ENCODE measurements at regions not wholly inside any gene's neighbourhood (a gene's known extent, or its start where the extent isn't known, plus 50 kb on each side); places are given as distances from the start of the nearest gene placed in this dataset.

GRCh38 chr16:25344006-25344405 lies 86.4 kb upstream of the ZKSCAN2 start:
- Histone ChIP-seq H3K9me3 (no peaks in the 10 kb centered on the region; the same call in 1 of the 2 replicates), H3K4me3 (ENCODE audit: low read depth, low read length) (no peak overlapping the region), H3K4me1 (no peaks in the 10 kb centered on the region), H3K36me3 (no peaks in the 10 kb centered on the region), H3K27me3 (no peaks in the 10 kb centered on the region)
- TF ChIP-seq CTCF (IDR thresholded peaks at IDR 0.05; ENCODE audit: low read depth, low read length) = no peak
- no peak for DNase-seq

DNA sequence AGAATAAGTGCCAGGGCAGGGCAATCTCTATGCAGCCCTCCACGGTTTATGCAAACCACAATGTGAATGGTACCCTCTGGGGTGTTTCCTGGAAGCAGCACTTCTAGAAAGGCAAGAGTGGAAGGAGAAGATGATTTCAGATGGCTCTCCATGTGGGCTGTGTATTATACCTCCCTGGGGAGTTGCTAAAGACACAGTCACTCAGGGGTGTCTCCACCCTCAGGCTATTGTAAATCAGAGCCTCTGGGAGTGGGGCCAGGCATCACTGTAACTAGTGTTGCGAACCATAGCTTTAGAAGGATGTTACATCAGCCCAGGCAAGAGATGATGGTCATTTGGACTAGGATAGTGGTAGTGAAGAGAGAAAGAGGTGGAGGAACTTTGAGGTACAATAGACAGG lies 83.3 kb upstream of the ZKSCAN2 start:
- no peak for DNase-seq
- Histone ChIP-seq H3K4me1 (no peaks in the 10 kb centered on the region), H3K4me3 (ENCODE audit: low read depth, low read length) (no peak overlapping the region), H3K36me3 (no peaks in the 10 kb centered on the region), H3K27me3 (no peaks in the 10 kb centered on the region), H3K9me3 (no peaks in the 10 kb centered on the region; the same call in 1 of the 2 replicates)
- TF ChIP-seq CTCF (IDR thresholded peaks at IDR 0.05; ENCODE audit: low read depth, low read length) = no peak

GRCh38 chr16:25317732-25318316 lies 60.2 kb upstream of the ZKSCAN2 start:
- no peak overlapping the region for H3K4me3 ChIP-seq (ENCODE audit: low read depth, low read length)
- no peaks in the 10 kb centered on the region for H3K36me3 ChIP-seq
- no peak for DNase-seq
- H3K9me3 ChIP-seq = no peaks in the 10 kb centered on the region
- no peaks in the 10 kb centered on the region for H3K4me1 ChIP-seq
- no peak for TF ChIP-seq CTCF (IDR thresholded peaks at IDR 0.05; ENCODE audit: low read depth, low read length)
- no peaks in the 10 kb centered on the region for H3K27me3 ChIP-seq

DNA sequence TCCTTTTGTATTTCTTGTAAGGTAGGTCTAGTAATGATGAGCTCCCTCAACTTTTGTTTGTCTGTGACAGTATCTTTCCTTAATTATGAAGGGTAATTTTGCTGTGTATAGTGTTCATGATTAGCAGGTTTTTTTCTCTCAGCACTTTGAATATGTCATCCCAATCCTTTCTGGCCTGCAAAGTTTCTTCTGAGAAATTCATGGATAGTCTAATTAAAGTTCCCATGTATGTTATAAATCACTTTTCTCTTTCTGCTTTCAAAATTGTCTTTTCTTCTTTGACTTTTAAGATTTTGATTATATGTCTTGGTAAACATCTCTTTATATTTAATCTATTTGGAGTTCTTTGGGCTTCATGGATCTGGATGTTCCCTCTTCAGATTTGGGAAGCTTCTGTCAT lies 54.3 kb upstream of the ZKSCAN2 start:
- DNase-seq = no peak
- H3K4me3 ChIP-seq (ENCODE audit: low read depth, low read length) = no peak overlapping the region
- TF ChIP-seq CTCF (IDR thresholded peaks at IDR 0.05; ENCODE audit: low read depth, low read length) = no peak

DNA sequence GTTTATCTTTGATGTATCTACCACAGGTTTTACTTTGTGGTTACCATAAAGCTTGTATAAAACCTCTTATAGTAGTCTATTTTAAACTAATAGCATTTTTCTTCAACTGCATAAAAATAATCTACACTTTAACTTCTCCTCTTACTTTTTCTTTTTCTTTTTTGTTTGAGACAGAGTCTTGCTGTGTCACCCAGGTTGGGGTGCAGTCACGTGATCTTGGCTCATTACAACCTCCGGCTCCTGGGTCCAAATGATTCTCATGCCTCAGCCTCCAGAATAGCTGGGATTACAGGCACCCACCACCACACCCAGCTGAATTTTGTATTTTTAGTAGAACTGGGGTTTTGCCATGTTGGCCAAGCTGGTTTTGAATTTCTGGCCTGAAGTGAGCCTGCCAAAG lies 53.4 kb upstream of the ZKSCAN2 start:
- no peak for TF ChIP-seq CTCF (IDR thresholded peaks at IDR 0.05; ENCODE audit: low read depth, low read length)
- H3K9me3 ChIP-seq = no peaks in the 10 kb centered on the region
- H3K4me1 ChIP-seq = no peaks in the 10 kb centered on the region
- no peak overlapping the region for H3K4me3 ChIP-seq (ENCODE audit: low read depth, low read length)
- no peak for DNase-seq
- H3K27me3 ChIP-seq = no peaks in the 10 kb centered on the region
- no peaks in the 10 kb centered on the region for H3K36me3 ChIP-seq

More for the DNA sequence above, 54.3 kb upstream of the ZKSCAN2 start:
- H3K36me3 ChIP-seq = no peaks in the 10 kb centered on the region
- H3K4me1 ChIP-seq = no peaks in the 10 kb centered on the region
- no peaks in the 10 kb centered on the region for H3K27me3 ChIP-seq
- H3K9me3 ChIP-seq = no peaks in the 10 kb centered on the region
